Stomach (tissue), 8 donors: ENCODE measurements at regions not wholly inside any gene's neighbourhood (a gene's known extent, or its start where the extent isn't known, plus 50 kb on each side); places are given as distances from the start of the nearest gene placed in this dataset.

Experiments used
- DNase-seq, 2 donors: peaks; one replicate each; pipeline versions ENCODE4 v3.0.0 to v3.0.0-alpha.2; 2013 to 2019
- H3K27ac ChIP-seq, 5 donors: fragments of 200-600 bp in 4 of 5; sonication (generic) in 4 of 5; one replicate each; pipeline ENCODE4 v1.5.1; 2013 to 2019; ENCODE audit warnings: mild to moderate bottlenecking in 1 of 5, moderate library complexity in 1 of 5
- H3K27me3 ChIP-seq, 3 donors: fragments of 200-600 bp; sonication (generic); one replicate each; pipeline ENCODE4 v1.5.1; 2017 to 2019; ENCODE audit warnings: mixed run types in 1 of 3
- H3K36me3 ChIP-seq, 4 donors: fragments of 200-600 bp; sonication (generic); 1 replicate in 3 of 4; 2 replicates in 1 of 4; pipeline ENCODE4 v1.5.1; 2016 to 2019
- H3K4me1 ChIP-seq, 4 donors: fragments of 200-600 bp; sonication (generic); one replicate each; pipeline ENCODE4 v1.5.1; 2016 to 2019
- H3K4me3 ChIP-seq, 4 donors: fragments of 200-600 bp; sonication (generic) in 3 of 4; one replicate each; pipeline ENCODE4 v1.5.1; 2016 to 2019; ENCODE audit warnings: mild to moderate bottlenecking in 1 of 4
- H3K9me3 ChIP-seq, 4 donors: fragments of 200-600 bp; sonication (generic); one replicate each; pipeline ENCODE4 v1.5.1; 2016 to 2019
- CTCF ChIP-seq, 7 experiments: fragments of 450-650 bp in 4 of 7; fragments of 200-600 bp in 3 of 7; sonication (generic) in 3 of 7; IDR thresholded peaks; one replicate each; pipeline ENCODE4 v1.5.1; 2016 to 2019; ENCODE audit warnings: antibody characterized with exemption in 7 of 7, control low read depth in 2 of 7, mild to moderate bottlenecking in 1 of 7
- EP300 ChIP-seq: sonication (generic); formaldehyde crosslinking; IDR thresholded peaks from one replicate; pipeline ENCODE4 v1.6.1; 2017; ENCODE audit warnings: antibody characterized with exemption
- POLR2A ChIP-seq, 4 donors: fragments of 450-650 bp; IDR thresholded peaks; one replicate each; pipeline ENCODE4 v1.6.1; 2016; ENCODE audit warnings: antibody characterized with exemption in 4 of 4, control low read depth in 2 of 4, mild to moderate bottlenecking in 1 of 4, moderate library complexity in 1 of 4
- POLR2AphosphoS5 ChIP-seq, 3 donors: sonication (generic); formaldehyde crosslinking; IDR thresholded peaks; one replicate each; pipeline ENCODE4 v1.6.1; 2016; ENCODE audit warnings: antibody characterized with exemption in 3 of 3
- WGBS, 5 donors: extraction: QIAGEN DNeasy Blood & Tissue Kit in 3 of 5; methylation state at CpG; one replicate each; pipeline versions ENCODE4 v1.1.5 to v1.1.7; 2013 to 2018; 5-methylcytosine and 5-hydroxymethylcytosine counted together
- intact Hi-C: fragments of 100-400 bp; cut with DNase I; formaldehyde crosslinking; loops from one replicate; pipeline ENCODE4 v1.15.1; 2023; ENCODE audit warnings: low total_unique reads
- donor health status: healthy with polysubstance abuse.
- donor health status: Bipolar disorder and iron deficiency.
- donor health status: healthy.

- intact Hi-C loops = no loop called here
Measured at GRCh38 chr19:31956771-31957392, 388.5 kb upstream of the ZNF507 start.

GRCh38 chr19:31957711-31958110 is 387.7 kb upstream of the ZNF507 start:
- no peak overlapping the region for H3K27ac ChIP-seq
- H3K9me3 ChIP-seq = peaks cover 0 to under 1% (median 0%) of the 10 kb centered on the region in 4 donors
- DNase-seq = no peak
- no peak overlapping the region for H3K4me3 ChIP-seq
- peaks cover 5 to 29% (median 11%) of the 10 kb centered on the region in 4 donors for H3K4me1 ChIP-seq
- WGBS, 5 donors = 45 to 76% (median 71%) methylated on average over 4 of the region's 4 CpGs
- no peaks in the 10 kb centered on the region for H3K36me3 ChIP-seq
- H3K27me3 ChIP-seq = peaks cover 0 to 3% (median 0%) of the 10 kb centered on the region in 3 donors
- intact Hi-C loops = no loop called here
- TF ChIP-seq EP300 (no peak), POLR2A (IDR thresholded peaks at IDR 0.05) (no peak), CTCF (IDR thresholded peaks at IDR 0.05) (no peak), POLR2AphosphoS5 (IDR thresholded peaks at IDR 0.05) (no peak)

More at GRCh38 chr19:31956771-31957392, 388.5 kb upstream of the ZNF507 start:
- TF ChIP-seq POLR2A (IDR thresholded peaks at IDR 0.05) (no peak), CTCF (IDR thresholded peaks at IDR 0.05) (no peak), POLR2AphosphoS5 (IDR thresholded peaks at IDR 0.05) (no peak), EP300 (no peak)
- Histone ChIP-seq H3K27ac (no peak overlapping the region), H3K27me3 (peaks cover 0 to 3% (median 0%) of the 10 kb centered on the region in 3 donors), H3K9me3 (peaks cover 0 to 3% (median 1%) of the 10 kb centered on the region in 4 donors), H3K4me3 (no peak overlapping the region), H3K4me1 (peaks cover 0 to 20% (median 7%) of the 10 kb centered on the region in 4 donors), H3K36me3 (no peaks in the 10 kb centered on the region)
- DNase-seq = no peak
- 62 to 72% (median 67%) methylated on average over 3 of the region's 3 CpGs for WGBS, 5 donors

GRCh38 chr19:31959527-31960018 is 385.8 kb upstream of the ZNF507 start:
- H3K9me3 ChIP-seq = no peaks in the 10 kb centered on the region
- no peak overlapping the region for H3K4me3 ChIP-seq
- H3K27me3 ChIP-seq = peaks cover 0 to 3% (median 0%) of the 10 kb centered on the region in 3 donors
- intact Hi-C loops = no loop called here
- WGBS, 5 donors = 83 to 93% (median 89%) methylated on average over 15 of the region's 15 CpGs
- no peaks in the 10 kb centered on the region for H3K36me3 ChIP-seq
- DNase-seq = no peak
- TF ChIP-seq POLR2A (IDR thresholded peaks at IDR 0.05) (no peak), EP300 (no peak), CTCF (IDR thresholded peaks at IDR 0.05) (no peak), POLR2AphosphoS5 (IDR thresholded peaks at IDR 0.05) (no peak)
- no peak overlapping the region for H3K27ac ChIP-seq
- peaks cover 5 to 36% (median 12%) of the 10 kb centered on the region in 4 donors for H3K4me1 ChIP-seq

GRCh38 chr19:31960474-31960873 is 384.9 kb upstream of the ZNF507 start:
- peaks cover 0 to 3% (median 0%) of the 10 kb centered on the region in 3 donors for H3K27me3 ChIP-seq

GRCh38 chr19:31961191-31961590 is 384.2 kb upstream of the ZNF507 start:
- intact Hi-C loops = no loop called here
- Histone ChIP-seq H3K36me3 (no peaks in the 10 kb centered on the region), H3K9me3 (no peaks in the 10 kb centered on the region), H3K27me3 (peaks cover 0 to 3% (median 0%) of the 10 kb centered on the region in 3 donors), H3K27ac (no peak overlapping the region), H3K4me3 (no peak overlapping the region), H3K4me1 (peaks cover 5 to 36% (median 12%) of the 10 kb centered on the region in 4 donors)
- 47 to 61% (median 55%) methylated on average over 4 of the region's 4 CpGs for WGBS, 5 donors
- no peak for DNase-seq
- TF ChIP-seq POLR2AphosphoS5 (IDR thresholded peaks at IDR 0.05) = no peak
- no peak for TF ChIP-seq CTCF (IDR thresholded peaks at IDR 0.05)
- no peak for TF ChIP-seq EP300
- no peak for TF ChIP-seq POLR2A (IDR thresholded peaks at IDR 0.05)

More at GRCh38 chr19:31960474-31960873, 384.9 kb upstream of the ZNF507 start:
- no peak for TF ChIP-seq POLR2AphosphoS5 (IDR thresholded peaks at IDR 0.05)
- no peak for DNase-seq
- intact Hi-C loops = no loop called here
- no peak overlapping the region for H3K4me3 ChIP-seq
- WGBS, 5 donors = 39 to 69% (median 54%) methylated on average over 6 of the region's 6 CpGs
- H3K36me3 ChIP-seq = no peaks in the 10 kb centered on the region
- H3K4me1 ChIP-seq = peaks cover 5 to 36% (median 12%) of the 10 kb centered on the region in 4 donors
- H3K9me3 ChIP-seq = no peaks in the 10 kb centered on the region
- no peak overlapping the region for H3K27ac ChIP-seq
